HG02973 (cell line): ENCODE measurements at regions not wholly inside any gene's neighbourhood (a gene's known extent, or its start where the extent isn't known, plus 50 kb on each side); places are given as distances from the start of the nearest gene placed in this dataset.

Source experiments
- ATAC-seq: cut with Tn5 transposase; IDR thresholded peaks from one replicate; pipeline ENCODE4 v1.9.1; 2021; ENCODE audit warnings: moderate library complexity; ENCODE audit not compliant: unreplicated experiment

- no peak for ATAC-seq
Observed at GRCh38 chr5:152855441-152855840, 450.4 kb upstream of the NMUR2 start.

GRCh38 chr5:152861231-152861630, 456.2 kb upstream of the NMUR2 start:
- no peak for ATAC-seq

GRCh38 chr5:152864447-152864846, 459.4 kb upstream of the NMUR2 start:
- no peak for ATAC-seq

GRCh38 chr5:152864991-152865390, 459.9 kb upstream of the NMUR2 start:
- ATAC-seq = no peak

GRCh38 chr5:152869971-152870370, 464.9 kb upstream of the NMUR2 start:
- ATAC-seq = no peak

- ATAC-seq = no peak
Observed at GRCh38 chr5:152882621-152883020, 477.5 kb upstream of the NMUR2 start.

- ATAC-seq = no peak
Observed at GRCh38 chr5:152883066-152883775, 478.1 kb upstream of the NMUR2 start.

GRCh38 chr5:152884006-152884405, 478.9 kb upstream of the NMUR2 start:
- no peak for ATAC-seq

GRCh38 chr5:152900332-152900731, 495.3 kb upstream of the NMUR2 start:
- ATAC-seq = no peak

GRCh38 chr5:152901754-152902153, 496.7 kb upstream of the NMUR2 start:
- no peak for ATAC-seq

- ATAC-seq = no peak
Observed at GRCh38 chr5:152905286-152905685, 500.2 kb upstream of the NMUR2 start.

- ATAC-seq = no peak
Observed at GRCh38 chr5:152907488-152908245, 502.6 kb upstream of the NMUR2 start.

- no peak for ATAC-seq
Observed at GRCh38 chr5:152912924-152913323, 507.8 kb upstream of the NMUR2 start.

GRCh38 chr5:152932621-152933020, 527.5 kb upstream of the NMUR2 start:
- no peak for ATAC-seq

- no peak for ATAC-seq
Observed at GRCh38 chr5:152933056-152933455, 528.0 kb upstream of the NMUR2 start.

GRCh38 chr5:152938630-152939029, 533.6 kb upstream of the NMUR2 start:
- ATAC-seq = no peak

GRCh38 chr5:152942633-152943336, 537.7 kb upstream of the NMUR2 start:
- ATAC-seq = no peak

- no peak for ATAC-seq
Observed at GRCh38 chr5:152953788-152954483, 536.5 kb upstream of the GRIA1 start.

- no peak for ATAC-seq
Observed at GRCh38 chr5:152956943-152957613, 533.4 kb upstream of the GRIA1 start.

GRCh38 chr5:152978141-152978835, 512.2 kb upstream of the GRIA1 start:
- ATAC-seq = no peak
